Endothelial cell of umbilical vein (primary cell): ENCODE measurements at regions not wholly inside any gene's neighbourhood (a gene's known extent, or its start where the extent isn't known, plus 50 kb on each side); places are given as distances from the start of the nearest gene placed in this dataset.

Source experiments
- BruUV-seq: library from RNA; stranded (reverse); fragments of 400-500 nt; replicated peaks from 2 replicates; lab custom pipeline; 2021; lab: Mats Ljungman, UMichigan
- CTCF ChIA-PET: fragments of 300-600, 350-600 bp; sonication (Branson Sonifier 250); formaldehyde crosslinking; loops from one replicate; lab custom pipeline; 2021; ENCODE audit warnings: antibody characterized with exemption, inconsistent platforms; lab: Charles Lee
- POLR2A ChIA-PET: fragments of 300-600, 350-600 bp; sonication (Branson Sonifier 250); formaldehyde crosslinking; loops from one replicate; lab custom pipeline; 2021; ENCODE audit warnings: antibody characterized with exemption, inconsistent platforms; lab: Charles Lee
- DNase-seq: peaks from one replicate; pipeline ENCODE4 v3.0.0-alpha.2; 2011; ENCODE audit warnings: low read depth, low spot score
- FAIRE-seq: peaks from 2 replicates; lab custom pipeline; 2011; peaks lifted over from hg19 to GRCh38; lab: Jason Lieb, UNC
- H2AFZ ChIP-seq: 2 replicates; pipeline ENCODE4 v1.6.0; 2012; ENCODE audit warnings: low read depth, low read length, control low read depth, inconsistent platforms
- H3K27ac ChIP-seq: 2 replicates; pipeline ENCODE4 v1.5.1; 2011; ENCODE audit warnings: low read depth, mild to moderate bottlenecking, control low read depth, low read length, moderate library complexity; ENCODE audit not compliant: insufficient read depth
- H3K27me3 ChIP-seq, 2 experiments: 2 replicates each; pipeline versions ENCODE4 v1.6.0 to v1.6.1; 2011; ENCODE audit warnings: low read length in 2 of 2, mixed read lengths in 1 of 2; ENCODE audit not compliant: control insufficient read depth in 2 of 2, insufficient read depth in 2 of 2
- H3K36me3 ChIP-seq, 2 experiments: 2 replicates in 1 of 2; 3 replicates in 1 of 2; pipeline ENCODE4 v1.5.1; 2011; ENCODE audit warnings: low read length in 2 of 2, mild to moderate bottlenecking in 1 of 2, moderate library complexity in 1 of 2; ENCODE audit not compliant: control insufficient read depth in 2 of 2, insufficient read depth in 2 of 2; ENCODE audit errors: extremely low read depth in 1 of 2
- H3K4me1 ChIP-seq: 3 replicates; pipeline ENCODE4 v1.5.1; 2011; ENCODE audit warnings: mild to moderate bottlenecking, low read length; ENCODE audit not compliant: control insufficient read depth, insufficient read depth; ENCODE audit errors: extremely low read depth
- H3K4me2 ChIP-seq: 2 replicates; pipeline ENCODE4 v1.6.1; 2011; ENCODE audit warnings: low read length, control low read depth, mixed read lengths; ENCODE audit not compliant: insufficient read depth
- H3K4me3 ChIP-seq, 3 experiments: fragments of 200-600 bp in 1 of 3; sonication (generic), shearing (Covaris generic) in 1 of 3; replicated peaks in 1 of 3; 2 replicates each; pipeline ENCODE4 v1.5.1; 2011 to 2016; ENCODE audit warnings: control low read depth in 3 of 3, low read length in 3 of 3, mild to moderate bottlenecking in 2 of 3, inconsistent platforms in 1 of 3, low read depth in 1 of 3, moderate library complexity in 1 of 3; ENCODE audit not compliant: insufficient read depth in 1 of 3
- H3K79me2 ChIP-seq: 2 replicates; pipeline ENCODE4 v1.6.0; 2012; ENCODE audit warnings: low read length, inconsistent platforms; ENCODE audit not compliant: control insufficient read depth, insufficient read depth
- H3K9ac ChIP-seq: replicated peaks from 2 replicates; pipeline ENCODE3; 2011; ENCODE audit warnings: low read length, control low read depth; ENCODE audit not compliant: insufficient read depth; ENCODE audit errors: extremely low read depth
- H3K9me1 ChIP-seq: replicated peaks from 3 replicates; pipeline ENCODE4 v1.6.0; 2011; ENCODE audit warnings: mild to moderate bottlenecking, low read length; ENCODE audit not compliant: control insufficient read depth, insufficient read depth; ENCODE audit errors: extremely low read depth
- H3K9me3 ChIP-seq: replicated peaks from 2 replicates; pipeline ENCODE4 v1.5.1; 2012; ENCODE audit warnings: low read length, inconsistent platforms; ENCODE audit not compliant: control insufficient read depth, insufficient read depth
- H4K20me1 ChIP-seq: replicated peaks from 2 replicates; pipeline ENCODE3; 2011; ENCODE audit warnings: mild to moderate bottlenecking, low read length; ENCODE audit not compliant: control insufficient read depth, insufficient read depth; ENCODE audit errors: extremely low read depth
- CTCF ChIP-seq, 2 donors: IDR thresholded peaks; 1 replicate in 1 of 2; 2 replicates in 1 of 2; pipeline ENCODE4 v1.5.1; 2011; ENCODE audit warnings: low read length in 2 of 2, mild to moderate bottlenecking in 2 of 2, moderate library complexity in 2 of 2, control low read depth in 1 of 2, inconsistent platforms in 1 of 2, low read depth in 1 of 2; ENCODE audit not compliant: insufficient read depth in 1 of 2; ENCODE audit errors: extremely low read depth in 1 of 2
- EZH2 ChIP-seq: IDR thresholded peaks from 2 replicates; pipeline ENCODE4 v1.6.1; 2012; ENCODE audit warnings: borderline replicate concordance, low read depth, mild to moderate bottlenecking, moderate library complexity, low read length, inconsistent platforms; ENCODE audit not compliant: severe bottlenecking
- FOS ChIP-seq: IDR thresholded peaks from 2 replicates; pipeline ENCODE4 v1.6.1; 2011; ENCODE audit warnings: mild to moderate bottlenecking, low read length, moderate library complexity, borderline replicate concordance; ENCODE audit not compliant: insufficient read depth
- GATA2 ChIP-seq: IDR thresholded peaks from 2 replicates; pipeline ENCODE4 v1.7.0; 2011; ENCODE audit warnings: low read depth, mild to moderate bottlenecking, moderate library complexity, mixed read lengths, low read length; ENCODE audit not compliant: insufficient read length, insufficient read depth
- JUN ChIP-seq: IDR thresholded peaks from 2 replicates; pipeline ENCODE4 v1.6.1; 2011; ENCODE audit warnings: borderline replicate concordance, low read depth; ENCODE audit not compliant: insufficient read length, insufficient read depth
- MYC ChIP-seq: IDR thresholded peaks from one replicate; pipeline ENCODE4 v1.6.1; 2011; ENCODE audit warnings: mild to moderate bottlenecking, low read depth, low read length
- POLR2A ChIP-seq: IDR thresholded peaks from 2 replicates; pipeline ENCODE4 v1.6.1; 2012; ENCODE audit warnings: low read depth, mild to moderate bottlenecking, control low read depth, low read length
- POLR2AphosphoS5 ChIP-seq: IDR thresholded peaks from 2 replicates; pipeline ENCODE4 v1.6.1; 2012; ENCODE audit warnings: low read depth, mild to moderate bottlenecking, control low read depth, low read length, moderate library complexity; ENCODE audit not compliant: insufficient read depth
- dilution Hi-C: fragments of 300-500 bp; cut with MboI; formaldehyde crosslinking; loops from one replicate; pipeline ENCODE4 v1.15.0; 2019; ENCODE audit warnings: low sequenced_read_pairs; ENCODE audit not compliant: extremely low pct_ligation_motif_present
- intact Hi-C: fragments of 100-400 bp; cut with micrococcal nuclease; formaldehyde crosslinking; loops from one replicate; pipeline ENCODE4 v1.10.0; 2022
- TF ChIP-seq, protein P1 (sequence below): IDR thresholded peaks from 2 replicates; pipeline ENCODE4 v1.6.1; 2011; ENCODE audit not compliant: insufficient read depth, insufficient read length

DNA sequence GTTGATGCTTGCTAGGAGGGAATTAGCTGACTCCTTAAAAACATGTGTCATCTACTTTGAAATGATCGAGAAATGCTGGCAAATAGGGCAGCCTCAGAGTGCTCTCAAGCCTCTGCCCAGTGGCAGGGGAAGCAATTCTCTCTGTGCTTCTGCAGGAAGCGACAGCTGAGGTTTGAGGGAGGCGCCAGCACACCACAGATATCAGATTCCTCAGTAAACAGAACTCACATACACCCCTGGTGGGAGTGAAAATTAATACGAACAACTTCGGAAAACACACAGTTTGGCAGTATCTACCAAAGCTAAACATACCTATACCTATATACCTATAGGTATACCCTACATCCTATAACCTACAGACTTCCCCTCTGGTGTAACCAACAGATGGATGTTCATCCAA is 61.3 kb downstream of the NSMCE3 start:
- CTCF ChIA-PET, result no interaction called here
- TF ChIP-seq GATA2 (no peak), POLR2AphosphoS5 (no peak), FOS (no peak), JUN (no peak), CTCF (IDR thresholded peaks at IDR 0.05; ENCODE audit: extremely low read depth in 1 of 2, insufficient read depth in 1 of 2, low read depth in 1 of 2, low read length in 2 of 2) (no peak), MYC (no peak), EZH2 (no peak), POLR2A (no peak)
- TF ChIP-seq, protein P1, sequence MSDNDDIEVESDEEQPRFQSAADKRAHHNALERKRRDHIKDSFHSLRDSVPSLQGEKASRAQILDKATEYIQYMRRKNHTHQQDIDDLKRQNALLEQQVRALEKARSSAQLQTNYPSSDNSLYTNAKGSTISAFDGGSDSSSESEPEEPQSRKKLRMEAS, result no peak
- no peaks in the 10 kb centered on the region for H3K9me1 ChIP-seq
- H3K4me2 ChIP-seq, result no peak overlapping the region
- intact Hi-C loops (no loop called here), dilution Hi-C loops (no loop called here)
- H2AFZ ChIP-seq, result no peak overlapping the region
- no peak for DNase-seq
- H3K9me3 ChIP-seq, result no peaks in the 10 kb centered on the region
- POLR2A ChIA-PET, result no interaction called here
- H3K4me1 ChIP-seq, result no peaks in the 10 kb centered on the region
- BruUV-seq, result no TSS peak
- H4K20me1 ChIP-seq, result no peaks in the 10 kb centered on the region
- no peaks in the 10 kb centered on the region for H3K36me3 ChIP-seq
- no peak overlapping the region for H3K4me3 ChIP-seq
- H3K79me2 ChIP-seq, result no peaks in the 10 kb centered on the region
- H3K9ac ChIP-seq, result no peak overlapping the region
- no peaks in the 10 kb centered on the region for H3K27me3 ChIP-seq
- FAIRE-seq, result no peak
- no peak overlapping the region for H3K27ac ChIP-seq
